ENCODE measurements at regions not wholly inside any gene's neighbourhood (a gene's known extent, or its start where the extent isn't known, plus 50 kb on each side); places are given as distances from the start of the nearest gene placed in this dataset.

- TF ChIP-seq NFIC (IDR thresholded peaks at IDR 0.05) (no peak), RAD21 (IDR thresholded peaks at IDR 0.05; ENCODE audit: low read depth) (no peak), TAF1 (IDR thresholded peaks at IDR 0.05; ENCODE audit: low read depth) (no peak), CEBPB (IDR thresholded peaks at IDR 0.05) (no peak), YY1 (IDR thresholded peaks at IDR 0.05; ENCODE audit: low read depth) (no peak), REST (IDR thresholded peaks at IDR 0.05; ENCODE audit: low read depth) (no peak), EP300 (IDR thresholded peaks at IDR 0.05; ENCODE audit: borderline replicate concordance) (no peak), FOXM1 (IDR thresholded peaks at IDR 0.05; ENCODE audit: borderline replicate concordance, low read depth) (no peak), ZBTB7A (IDR thresholded peaks at IDR 0.05; ENCODE audit: low read depth) (no peak), CREB1 (IDR thresholded peaks at IDR 0.05; ENCODE audit: low read depth) (no peak), MAX (IDR thresholded peaks at IDR 0.05) (no peak), USF1 (IDR thresholded peaks at IDR 0.05) (no peak), TCF12 (IDR thresholded peaks at IDR 0.05; ENCODE audit: low read depth) (no peak), EGR1 (IDR thresholded peaks at IDR 0.05) (no peak)
Observed at GRCh38 chr14:28982228-28982627, 215.6 kb downstream of the FOXG1 start.
